Skin of body (tissue), 1 donor: ENCODE measurements at regions not wholly inside any gene's neighbourhood (a gene's known extent, or its start where the extent isn't known, plus 50 kb on each side); places are given as distances from the start of the nearest gene placed in this dataset.

Source experiments
- DNase-seq: peaks from one replicate; lab custom pipeline; 2025; lab: John Stamatoyannopoulos, UW

DNA sequence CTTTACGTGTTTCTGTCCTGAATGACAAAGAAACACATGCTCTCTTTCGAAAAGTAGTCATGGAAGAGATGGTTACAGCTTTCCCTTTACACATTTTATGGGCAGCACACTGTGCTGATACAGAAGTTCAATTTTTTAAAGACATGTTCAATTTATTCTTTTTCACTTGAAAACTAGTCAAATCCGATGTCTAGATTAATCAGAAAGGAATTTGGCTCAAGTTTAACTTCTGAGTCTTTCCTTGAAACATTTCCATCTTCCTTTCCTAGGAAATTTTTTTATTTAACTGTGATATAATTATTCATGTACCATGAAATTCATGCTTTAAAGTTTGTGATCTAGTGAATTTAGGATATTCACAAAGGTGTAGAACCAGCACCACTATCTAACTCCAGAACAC is 360.1 kb downstream of the TNS3 start:
- peak; percentile 46 for DNase-seq

DNA sequence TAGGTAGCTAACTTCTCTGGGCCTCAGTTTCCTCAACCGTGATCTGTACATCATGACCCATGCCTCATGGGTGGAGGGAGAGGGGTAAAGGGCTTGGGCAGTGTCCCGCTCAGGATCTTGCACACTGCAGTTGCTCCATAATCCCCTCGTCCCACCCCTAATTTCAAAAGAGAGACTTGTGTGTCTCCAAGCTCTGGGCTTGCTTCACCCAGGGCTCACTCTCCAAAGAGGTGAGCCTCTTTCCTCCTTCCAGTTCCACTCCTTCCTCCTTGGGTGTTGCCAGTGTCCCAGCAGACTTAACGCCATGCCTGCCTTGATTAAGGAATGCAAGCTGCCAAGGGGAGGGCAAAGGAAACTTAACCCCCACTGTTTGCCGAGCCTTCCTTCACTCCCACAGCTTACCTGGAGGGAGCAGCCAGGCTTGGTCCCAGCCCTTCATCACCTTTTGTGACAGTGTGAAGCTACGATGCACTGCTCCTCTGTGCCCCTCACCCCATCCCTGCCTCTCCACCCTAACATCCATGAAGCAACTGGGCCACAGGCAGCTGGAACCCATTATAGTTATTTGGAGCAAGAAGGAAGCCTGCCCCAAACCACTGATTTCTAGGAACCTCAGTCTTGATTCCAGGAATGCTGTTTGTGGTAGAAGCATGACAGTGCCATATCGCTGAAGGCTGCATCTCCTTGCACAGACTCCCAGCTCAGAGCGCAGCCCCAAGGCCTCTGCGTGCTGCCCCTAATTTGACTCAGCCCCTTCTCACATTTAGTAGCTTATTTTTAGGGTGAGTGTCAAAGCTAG is 363.3 kb downstream of the TNS3 start:
- DNase-seq: peak; percentile 22

DNA sequence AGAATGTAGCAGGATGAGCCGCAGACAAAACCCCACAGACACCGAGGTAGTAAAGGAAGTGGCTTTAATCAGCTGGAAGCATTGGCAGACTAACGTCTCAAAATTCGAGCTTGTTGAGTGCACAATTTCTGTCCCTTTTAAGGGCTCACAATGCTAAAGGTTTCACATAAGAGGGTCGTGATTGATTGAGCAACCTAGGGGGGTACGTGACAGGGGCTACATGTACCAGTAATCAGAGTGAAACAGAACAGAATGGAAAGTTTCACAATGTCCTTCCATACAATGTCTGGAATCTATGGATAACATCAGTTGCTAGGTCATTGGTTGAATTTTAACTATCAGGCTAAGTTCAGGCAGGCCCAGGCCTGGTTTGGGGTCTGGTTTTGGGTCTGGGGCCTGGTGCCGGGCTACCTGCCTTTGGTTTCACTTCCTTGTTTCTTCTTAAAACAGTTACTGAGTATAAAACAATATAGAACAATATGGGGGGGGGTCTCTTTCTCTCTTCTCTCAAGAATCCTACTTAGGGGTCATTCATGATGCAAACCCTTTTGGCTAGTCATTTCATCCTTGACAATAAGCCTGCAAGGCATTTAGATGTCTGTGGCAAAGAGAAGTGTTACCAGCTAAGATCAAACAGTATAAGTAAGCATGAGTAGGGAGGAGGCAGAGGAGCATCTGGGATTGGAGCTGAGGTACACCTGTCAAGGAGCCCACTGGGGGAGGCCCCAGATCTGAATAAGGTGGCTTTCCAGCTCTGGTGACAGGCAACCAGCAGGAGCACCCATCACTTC is 364.1 kb downstream of the TNS3 start:
- DNase-seq: no peak

DNA sequence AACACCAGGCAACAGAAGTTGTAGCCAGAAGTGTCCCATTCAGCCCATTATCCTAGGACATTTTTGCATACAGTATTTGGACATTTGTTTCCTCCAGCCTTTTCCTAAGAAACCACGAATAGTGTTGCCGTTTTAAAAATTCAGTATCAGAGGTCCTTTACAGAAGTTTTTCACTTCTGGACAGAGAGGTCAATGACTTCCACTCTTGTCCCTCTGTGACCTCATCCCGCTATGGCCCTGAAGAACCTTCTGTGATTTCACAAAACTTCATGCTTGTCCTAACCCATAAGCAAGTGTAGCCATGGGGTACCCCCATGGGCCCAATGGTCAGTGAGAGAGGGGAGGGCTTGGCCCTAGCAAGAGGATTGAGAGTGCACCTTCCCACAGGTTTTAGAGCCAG is 364.8 kb downstream of the TNS3 start:
- DNase-seq: no peak

DNA sequence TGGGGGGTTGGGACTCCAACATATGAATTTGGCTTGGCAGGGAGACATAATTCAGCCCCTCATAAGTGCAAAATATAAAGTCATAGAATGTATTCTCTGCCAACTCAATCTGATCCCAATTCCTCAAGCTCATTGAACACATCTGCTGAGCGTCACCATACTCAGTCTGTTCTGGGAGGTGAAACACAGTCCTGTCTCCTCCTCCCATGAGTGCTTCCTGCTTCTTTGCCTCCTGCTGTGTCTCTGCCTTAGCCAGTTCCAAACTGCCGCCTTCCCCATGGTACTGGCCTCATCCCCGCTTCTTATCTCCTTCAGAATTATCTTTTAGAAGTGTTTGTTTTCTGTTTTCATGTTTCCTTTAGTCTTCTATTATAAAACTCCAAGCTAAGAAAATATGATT is 365.5 kb downstream of the TNS3 start:
- DNase-seq: peak; percentile 56

DNA sequence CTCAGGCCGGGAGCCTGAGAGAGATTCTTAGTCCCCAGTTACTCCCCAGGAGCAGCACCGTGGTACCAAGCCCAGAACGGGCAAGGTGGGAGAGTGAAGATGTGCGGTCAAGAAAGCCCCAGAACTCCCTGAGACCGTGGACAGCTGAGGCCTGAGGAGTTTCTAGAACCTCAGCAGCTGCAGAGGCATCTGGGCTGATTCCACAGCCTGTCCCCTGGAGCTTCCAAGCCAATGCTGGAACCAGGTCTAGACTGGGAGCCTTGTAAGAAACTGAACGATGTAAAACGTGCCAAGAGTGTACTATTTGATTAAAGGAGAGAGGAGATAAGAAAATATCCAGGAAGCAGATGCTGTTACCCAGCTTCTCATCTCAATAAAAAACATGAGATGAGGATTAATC is 366.3 kb downstream of the TNS3 start:
- DNase-seq: no peak

DNA sequence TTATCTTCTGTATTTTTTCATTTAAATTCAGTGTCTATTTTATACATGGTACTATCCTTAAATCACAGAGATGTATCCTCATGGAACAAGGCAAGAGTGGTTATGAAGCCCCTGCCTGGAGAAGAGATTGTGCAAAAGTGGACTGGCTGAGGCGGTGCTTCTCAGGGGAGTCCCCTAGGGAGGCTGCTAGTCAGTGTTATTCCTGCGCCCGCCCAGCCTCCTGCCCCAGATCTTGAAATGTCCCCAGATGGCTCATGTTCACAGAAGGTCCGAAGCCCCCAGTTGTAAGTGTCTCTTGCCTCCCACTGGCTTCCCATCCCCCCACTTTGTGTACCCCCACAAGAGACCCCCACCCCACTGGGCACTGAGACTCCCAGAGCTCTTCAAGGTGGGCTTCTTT is 366.9 kb downstream of the TNS3 start:
- DNase-seq: no peak

DNA sequence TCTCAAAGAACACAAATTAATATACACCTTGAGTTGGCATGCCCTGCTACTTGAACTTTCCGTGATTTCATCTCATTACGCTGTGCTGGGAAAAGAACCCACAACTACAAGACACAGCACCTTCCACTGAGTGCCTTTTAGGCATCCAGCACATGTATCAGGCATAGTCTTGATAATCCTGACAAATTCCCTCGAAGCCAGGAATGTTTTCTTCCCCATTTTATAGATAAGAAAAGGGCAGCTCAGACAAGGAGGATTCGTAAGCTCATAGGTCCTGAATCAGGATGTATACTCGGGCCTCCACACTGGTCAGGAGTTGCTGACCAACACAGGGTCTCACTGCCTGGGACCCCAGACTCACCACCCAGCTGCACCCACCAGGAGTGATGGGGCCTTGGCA is 368.6 kb downstream of the TNS3 start:
- no peak for DNase-seq

DNA sequence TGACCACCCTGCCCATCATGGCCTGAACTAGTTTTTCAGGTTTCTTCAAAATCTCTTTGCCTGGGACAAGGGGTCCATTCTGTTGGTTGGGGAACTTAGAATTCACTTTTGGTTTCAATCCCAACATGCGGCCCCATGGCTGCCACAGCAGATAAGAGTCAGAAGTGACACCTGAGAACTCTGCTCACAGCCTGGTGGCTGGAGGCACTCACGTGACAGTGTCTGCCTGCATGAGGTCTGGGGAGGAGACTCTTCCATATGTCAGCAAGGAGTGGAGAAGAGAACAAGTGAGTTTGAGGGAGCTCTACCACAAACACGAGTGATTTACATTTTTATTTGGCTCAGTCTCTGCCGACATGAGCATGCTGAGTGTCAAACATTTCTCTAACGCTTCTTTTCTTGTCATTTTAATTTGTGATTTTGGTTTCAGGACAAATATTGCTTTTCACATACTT is 370.4 kb downstream of the TNS3 start:
- DNase-seq: peak; percentile 21

DNA sequence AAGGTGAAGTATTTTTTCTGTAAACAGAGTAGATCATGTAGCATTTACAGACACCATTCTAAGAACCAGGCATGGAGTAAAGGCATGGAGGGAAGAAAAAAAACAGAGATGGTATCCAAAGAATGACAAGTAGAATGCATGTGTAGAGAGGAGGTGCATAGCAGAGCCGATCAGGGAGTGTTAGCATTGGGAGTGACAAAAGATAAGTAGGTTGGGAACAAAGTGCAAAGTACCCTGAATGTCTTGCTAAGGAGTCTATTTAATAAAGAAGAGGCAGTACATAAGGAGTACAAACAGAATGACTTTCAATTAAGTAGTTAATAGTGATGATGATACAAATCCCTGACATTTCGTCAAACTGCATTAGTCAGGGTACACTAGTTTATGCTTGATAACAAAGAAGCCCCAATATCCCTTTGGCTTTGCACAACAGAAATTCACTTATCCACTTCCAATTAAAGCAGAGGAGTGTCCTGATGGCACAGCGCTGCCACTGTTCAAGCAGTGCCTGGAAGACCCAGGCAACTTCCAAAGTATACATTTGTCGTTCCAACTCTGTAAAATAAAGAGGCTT is 371.5 kb downstream of the TNS3 start:
- no peak for DNase-seq

DNA sequence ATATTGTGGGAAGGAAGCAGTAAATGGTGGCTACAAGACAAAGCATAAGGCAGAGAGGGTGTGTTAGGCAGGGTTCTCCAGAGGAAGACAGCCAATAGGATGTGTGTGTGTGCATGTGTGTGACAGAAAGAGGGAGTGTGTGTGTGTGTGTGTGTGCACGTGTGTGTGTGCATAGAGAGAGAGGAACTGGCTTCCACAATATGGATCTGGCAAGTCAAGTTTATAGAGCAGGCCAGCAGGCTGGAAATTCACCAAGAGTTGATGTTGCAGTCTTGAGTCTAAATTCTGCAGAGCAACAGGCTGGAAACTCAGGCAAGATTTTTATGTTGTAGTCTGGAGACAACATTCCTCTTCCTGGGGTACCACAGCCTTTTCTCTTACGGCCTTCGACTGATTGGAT is 374.0 kb downstream of the TNS3 start:
- DNase-seq: no peak

DNA sequence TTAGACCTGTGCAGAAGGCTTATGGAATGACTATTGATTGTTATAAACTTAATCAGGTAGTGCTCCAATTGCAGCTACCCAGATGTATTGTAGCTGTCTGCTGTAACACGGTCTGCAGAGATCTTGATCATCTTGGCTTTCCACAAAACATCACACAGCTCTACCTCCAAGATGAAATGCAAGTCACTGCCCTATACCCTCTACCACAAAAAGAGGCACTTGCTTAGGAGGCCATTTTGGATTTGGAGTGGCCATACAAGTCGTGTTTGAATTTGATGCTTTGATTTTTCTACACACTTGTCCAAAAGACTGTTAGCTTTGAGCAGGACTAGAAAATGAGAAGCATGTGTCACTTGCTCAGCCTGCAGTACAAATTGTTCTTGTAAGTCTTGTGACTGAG is 377.2 kb downstream of the TNS3 start:
- DNase-seq: no peak

DNA sequence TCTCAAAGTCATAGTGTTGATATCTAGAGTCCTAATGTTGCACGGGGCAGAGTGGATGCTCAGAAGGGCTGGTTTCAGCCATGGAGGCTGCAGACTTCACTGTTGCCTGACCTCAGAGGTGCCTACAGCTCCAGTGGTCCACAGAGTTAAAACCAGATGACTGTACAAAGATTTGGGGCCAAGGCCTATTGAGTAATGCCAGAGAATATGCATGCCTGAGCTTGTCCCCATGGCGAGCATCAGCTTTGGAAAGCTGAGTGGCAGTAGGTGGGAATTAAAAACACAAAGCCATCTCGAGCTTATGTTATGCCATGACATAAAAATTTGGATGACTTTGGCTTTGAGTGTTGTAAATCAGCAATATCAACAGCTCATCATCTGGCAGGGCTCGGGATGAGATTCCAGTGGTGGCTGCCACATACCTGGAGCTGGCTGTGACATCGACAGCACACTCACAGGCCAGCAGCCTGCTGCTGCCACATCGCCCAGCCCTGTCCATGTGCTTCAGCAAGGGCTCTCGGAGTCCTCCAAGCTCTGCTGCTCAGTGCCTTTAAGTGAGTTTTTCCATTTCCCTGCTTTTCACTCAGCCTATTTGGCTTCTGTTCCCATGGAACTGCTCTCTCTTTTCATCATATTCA is 379.6 kb downstream of the TNS3 start:
- no peak for DNase-seq

DNA sequence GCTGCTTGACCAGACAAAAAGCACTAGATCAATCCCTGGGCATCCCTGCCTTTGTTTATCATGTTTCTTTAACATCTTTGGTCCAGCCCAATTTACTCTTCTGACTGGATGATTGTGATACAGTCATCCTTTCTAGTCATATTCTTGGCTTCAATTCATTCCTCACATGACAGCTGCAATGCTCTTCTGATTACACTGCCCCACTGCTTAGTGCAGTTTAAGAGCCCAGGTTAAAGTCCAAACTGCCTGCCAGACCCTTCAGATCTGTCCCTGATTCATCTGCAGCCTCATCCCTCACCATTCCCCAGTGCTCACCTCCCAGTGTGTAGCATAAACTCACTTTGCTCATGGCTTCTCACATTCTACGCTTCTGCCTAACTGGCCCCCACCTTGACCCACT is 383.8 kb downstream of the TNS3 start:
- DNase-seq: no peak

DNA sequence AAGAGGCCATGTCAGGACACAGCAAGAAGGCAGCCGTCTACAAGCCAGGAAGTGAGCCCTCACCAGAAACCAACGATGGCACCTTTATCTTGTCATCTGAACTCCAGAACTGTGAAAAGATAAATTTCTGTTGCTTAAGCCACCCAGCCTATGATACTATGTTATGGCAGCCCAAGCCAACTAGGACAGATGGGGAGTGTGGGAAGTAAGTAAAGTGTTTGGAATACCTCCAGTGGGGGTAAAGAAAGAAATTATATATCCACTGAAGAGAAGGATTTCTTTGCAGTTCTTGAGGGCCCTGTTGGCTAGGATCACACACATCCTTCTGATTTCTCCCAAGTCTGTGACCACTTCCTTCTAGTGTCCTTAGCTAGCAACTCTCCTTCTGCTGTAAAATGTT is 384.4 kb downstream of the TNS3 start:
- no peak for DNase-seq

DNA sequence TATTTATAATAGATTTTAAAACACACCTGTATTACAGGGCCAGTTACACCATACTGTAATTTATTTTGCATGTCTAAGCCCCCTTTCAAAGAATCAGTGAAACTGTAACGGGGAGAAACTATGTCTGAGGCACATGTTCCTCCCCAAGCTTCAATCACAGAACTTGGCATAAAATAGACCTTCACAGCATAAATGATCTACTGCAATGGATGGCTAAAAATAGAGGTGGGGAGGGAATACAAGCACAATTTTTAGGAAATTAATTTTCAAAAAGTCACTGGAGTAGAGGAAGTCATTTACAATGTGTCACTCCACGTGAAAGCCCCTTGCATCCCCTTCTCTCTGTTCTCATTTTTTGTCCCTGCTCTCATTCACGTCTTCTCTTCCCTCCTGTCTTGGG is 385.2 kb downstream of the TNS3 start:
- no peak for DNase-seq

DNA sequence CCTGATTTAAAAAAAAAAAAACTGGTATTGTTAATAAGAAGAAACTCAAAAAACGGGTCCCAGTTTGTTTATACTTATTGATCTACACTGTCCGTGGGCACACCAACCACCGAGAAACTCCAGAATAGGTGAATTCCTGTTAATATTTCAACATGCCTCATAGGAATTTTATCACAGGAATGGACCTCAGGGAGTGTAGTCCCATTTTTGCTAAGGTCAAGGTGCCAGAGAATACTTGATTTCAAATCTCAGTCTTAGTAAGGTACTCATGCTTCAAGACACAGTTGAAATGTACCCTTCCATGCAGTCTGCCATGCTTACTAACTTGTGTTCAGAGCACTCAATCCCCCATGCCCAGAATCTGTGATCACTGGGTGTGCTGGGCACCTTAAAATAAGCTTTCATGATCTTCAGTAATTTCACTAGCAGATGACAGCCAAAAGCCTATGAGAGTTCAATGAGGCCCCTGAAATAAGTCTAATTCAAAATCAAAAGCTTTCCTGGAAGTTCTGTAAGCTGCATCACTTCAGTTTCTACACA is 385.7 kb downstream of the TNS3 start:
- DNase-seq: no peak

DNA sequence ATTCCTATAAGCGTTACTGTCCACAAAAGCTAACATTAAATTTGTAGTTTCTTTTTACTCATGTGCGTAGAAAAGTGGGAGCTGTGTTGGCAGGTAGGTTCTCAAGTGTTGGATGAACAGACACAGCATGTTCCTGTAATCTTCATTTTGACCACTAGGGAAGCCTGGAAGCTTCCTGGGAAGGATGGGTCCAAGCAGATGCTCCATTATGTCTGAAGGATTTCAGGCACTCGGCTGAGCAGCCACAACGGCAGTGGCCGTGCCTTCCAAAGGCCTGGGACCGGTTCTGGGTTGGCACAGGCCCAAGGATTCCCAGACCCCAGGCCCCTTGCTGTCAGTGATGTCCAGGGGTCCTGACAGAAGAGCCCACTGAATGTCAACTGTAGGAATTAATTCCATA is 386.3 kb downstream of the TNS3 start:
- no peak for DNase-seq

DNA sequence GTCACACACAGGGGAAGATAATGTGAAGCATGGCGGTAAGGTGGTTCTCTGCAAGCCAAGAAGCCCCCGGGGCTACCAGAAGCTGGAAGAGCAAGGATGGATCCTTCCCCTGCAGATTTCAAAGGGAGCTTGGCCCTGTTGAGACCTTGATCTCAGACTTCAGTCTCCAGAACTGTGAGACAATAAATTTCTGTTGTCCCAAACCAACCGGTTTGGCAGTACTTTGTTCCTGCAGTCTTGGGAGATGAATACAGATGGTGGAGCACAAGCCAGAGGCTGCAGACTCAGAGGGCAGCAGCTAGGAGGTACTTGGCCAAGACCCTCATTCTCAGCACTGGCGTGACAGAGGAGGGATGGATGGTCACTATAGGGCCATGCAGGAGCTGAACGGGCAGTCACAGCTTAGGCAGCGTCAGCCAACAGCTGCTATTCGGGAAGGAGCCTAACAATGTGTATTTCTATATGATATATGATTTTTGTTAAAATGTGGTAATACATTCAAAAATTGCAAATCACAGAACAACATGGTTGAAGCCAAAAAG is 387.3 kb downstream of the TNS3 start:
- peak; percentile 20 for DNase-seq

DNA sequence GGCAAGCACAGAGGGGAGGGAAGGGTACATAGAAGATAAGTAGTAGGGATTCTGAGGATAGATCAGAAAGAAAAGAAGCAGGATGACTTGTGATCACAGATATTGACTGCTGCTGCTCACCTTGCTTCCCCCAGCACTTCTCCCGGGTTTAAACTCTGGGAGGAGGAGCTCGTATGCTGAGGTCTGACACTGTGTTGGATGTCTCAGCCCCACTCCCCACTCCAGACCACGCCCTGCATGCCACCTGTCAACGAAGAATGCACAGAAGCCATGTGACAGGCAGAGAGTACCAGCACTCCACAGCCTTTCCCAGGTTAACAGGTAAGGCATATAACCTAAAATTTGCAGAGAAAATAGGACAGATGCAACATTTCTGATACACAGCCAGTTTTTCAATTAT is 388.9 kb downstream of the TNS3 start:
- DNase-seq: no peak

DNA sequence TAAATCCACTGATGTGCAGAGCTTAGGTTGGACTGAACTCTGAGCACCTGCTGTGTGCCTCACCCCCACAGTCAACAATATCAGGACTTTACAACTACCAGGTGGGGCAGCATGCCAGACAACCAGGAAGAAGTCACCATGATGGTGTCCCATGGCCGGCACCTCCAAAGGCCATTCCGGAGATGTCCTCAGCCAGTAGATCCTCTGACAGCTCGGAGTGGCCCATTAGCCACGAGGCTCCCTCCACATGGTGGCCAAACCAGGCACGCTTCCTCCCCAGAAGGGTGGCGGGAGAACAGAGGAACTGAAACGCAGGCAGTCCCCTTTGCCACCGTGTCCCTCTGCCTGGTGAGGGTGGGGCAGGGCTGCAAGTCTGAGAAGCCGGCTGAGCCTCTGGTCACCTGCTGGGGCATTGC is 390.0 kb downstream of the TNS3 start:
- DNase-seq: no peak

DNA sequence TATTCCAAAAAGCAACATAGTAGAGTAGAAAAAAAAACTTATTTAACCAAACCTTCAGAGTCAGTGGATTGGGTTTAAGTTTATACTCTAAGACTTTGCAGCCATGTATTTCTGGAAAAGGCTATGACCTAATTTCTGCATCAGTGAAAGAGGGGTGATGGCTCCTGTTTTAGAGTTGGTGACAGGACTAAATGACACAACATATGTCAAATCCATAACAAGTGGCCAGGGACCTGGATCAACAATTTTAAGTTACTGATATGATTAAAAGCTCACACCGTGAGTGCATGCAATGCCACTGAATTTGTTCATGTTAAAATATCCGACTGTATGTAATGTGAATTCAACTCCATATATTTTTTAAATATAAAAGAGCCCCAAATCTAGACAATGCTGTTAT is 390.6 kb downstream of the TNS3 start:
- no peak for DNase-seq
